ENCODE measurements at regions not wholly inside any gene's neighbourhood (a gene's known extent, or its start where the extent isn't known, plus 50 kb on each side); places are given as distances from the start of the nearest gene placed in this dataset.

DNA sequence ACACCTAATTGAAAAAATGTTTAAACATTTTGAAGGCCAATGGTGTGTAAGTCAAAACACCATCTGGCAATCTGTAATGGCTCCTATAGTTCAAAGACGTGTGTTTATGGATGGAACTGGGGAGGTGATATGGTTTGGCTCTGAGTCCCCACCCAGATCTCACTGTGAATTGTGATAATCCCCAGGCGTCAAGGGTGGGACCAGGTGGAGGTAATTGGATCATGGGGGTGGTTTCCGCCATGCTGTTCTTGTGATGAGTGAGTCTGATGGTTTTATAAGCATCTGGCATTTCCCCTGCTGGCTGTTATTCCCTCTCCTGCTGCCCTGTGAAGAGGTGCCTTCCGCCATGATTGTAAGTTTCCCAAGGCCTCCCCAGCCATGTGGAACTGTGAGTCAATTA, 52.2 kb downstream of the ADRA2C start:
- no peak for DNase-seq

GRCh38 chr4:3819210-3819919, 53.2 kb downstream of the ADRA2C start:
- DNase-seq: no peak

GRCh38 chr4:3820016-3820805, 54.0 kb downstream of the ADRA2C start:
- DNase-seq: no peak

- DNase-seq: no peak
Observed at GRCh38 chr4:3820806-3821579, 54.8 kb downstream of the ADRA2C start.

DNA sequence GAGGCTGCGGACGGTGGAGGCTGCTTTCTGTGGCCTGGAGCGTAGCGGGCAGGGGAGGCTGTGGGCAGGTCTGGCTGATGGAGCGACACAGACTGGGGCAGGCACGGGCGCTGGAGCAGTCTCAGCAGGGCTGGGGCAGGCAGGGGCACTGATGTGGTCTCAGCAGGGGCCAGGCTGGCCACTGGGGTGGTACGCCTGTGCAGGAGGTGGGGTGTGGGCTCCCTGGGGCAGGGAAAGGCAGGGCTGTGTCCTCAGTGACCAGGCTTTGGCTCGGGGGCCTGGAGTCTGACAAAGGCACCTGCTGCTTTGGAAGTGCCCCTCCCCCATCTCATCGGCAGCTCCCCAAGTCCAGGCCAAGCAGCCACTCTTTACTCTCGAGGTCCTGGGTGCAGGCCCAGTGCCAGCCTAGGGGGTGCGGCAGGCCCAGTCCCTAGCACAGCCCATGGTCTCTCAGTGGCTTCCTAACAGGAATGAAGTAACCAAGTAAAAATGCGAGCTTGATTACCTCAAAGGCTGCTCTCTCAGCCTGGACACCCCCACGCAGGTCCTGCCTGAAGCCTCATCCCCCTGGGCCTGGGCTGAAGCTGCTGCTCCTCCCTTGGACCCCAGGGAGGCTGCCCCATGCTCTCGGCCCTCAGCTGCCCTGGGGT, 55.5 kb downstream of the ADRA2C start:
- no peak for DNase-seq

DNA sequence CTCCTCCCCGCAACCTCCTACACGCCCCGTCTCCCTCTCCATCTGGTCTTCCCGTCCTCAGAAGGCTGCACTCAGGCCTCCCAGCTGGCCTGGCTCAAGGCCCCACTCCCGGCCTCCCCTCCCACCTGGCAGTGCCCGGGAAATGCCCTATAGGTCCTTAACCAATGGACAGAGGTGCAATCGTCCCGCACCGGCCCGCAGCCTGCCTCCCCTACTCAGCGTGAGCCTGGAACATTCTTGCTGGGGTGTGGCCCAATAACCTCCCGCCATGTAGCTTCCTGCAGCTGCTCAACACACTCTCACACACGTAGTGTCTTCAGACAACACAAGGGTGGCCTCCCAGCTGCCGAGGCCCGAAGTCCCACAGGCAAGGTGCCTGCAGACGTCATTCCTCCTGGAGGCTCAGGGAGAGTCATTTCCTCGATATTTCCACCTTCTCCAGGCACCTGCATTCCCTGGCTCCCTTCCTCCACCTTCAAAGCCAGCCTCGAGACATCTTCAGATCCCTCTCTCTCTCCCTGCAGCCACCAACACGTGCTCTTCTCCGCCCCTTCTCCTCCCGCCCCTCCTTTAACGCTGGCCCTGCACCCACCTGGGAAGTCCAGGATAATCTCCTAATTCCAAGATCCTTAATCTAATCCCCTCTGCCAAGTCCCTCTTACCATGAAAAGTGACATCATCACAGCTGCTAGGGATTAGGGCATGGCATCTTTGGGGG, 56.2 kb downstream of the ADRA2C start:
- no peak for DNase-seq

GRCh38 chr4:3823496-3824341, 57.5 kb downstream of the ADRA2C start:
- no peak for DNase-seq

DNA sequence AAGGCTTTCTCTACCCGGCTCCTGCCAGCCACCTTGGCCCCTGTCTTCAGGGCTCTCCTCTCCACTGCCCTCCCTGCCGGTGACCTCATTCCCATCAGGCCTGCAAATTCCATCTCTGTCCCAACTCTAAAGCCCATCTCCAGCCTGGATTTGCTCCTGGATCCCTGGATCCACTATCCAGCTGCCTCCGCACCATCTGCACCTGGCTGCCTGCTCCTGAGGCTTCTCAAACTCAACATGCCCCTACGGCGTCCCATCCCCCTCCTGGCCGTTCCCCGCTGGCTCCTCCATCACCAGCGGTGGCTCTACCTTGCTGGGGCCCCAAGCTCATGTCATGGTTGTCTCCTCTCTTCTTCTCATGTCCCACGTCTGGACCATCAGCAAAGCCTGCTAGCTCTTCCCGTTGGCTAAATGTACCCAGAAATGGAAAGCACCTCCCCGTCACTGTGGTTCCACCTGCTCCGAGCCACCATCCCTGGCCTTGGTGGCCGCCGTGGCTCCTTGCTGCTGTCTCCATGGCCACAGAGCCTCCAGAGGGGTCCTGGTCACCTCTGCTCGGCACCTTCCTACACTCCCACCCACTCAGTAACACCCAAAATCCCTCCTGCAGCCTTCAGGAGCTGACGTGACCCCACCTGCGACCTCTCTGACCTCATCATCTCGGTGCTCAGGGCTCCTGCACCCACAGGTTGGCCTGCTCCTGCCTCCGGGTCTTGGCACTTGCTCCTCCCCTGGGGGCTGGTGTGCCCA, 58.5 kb downstream of the ADRA2C start:
- no peak for DNase-seq

DNA sequence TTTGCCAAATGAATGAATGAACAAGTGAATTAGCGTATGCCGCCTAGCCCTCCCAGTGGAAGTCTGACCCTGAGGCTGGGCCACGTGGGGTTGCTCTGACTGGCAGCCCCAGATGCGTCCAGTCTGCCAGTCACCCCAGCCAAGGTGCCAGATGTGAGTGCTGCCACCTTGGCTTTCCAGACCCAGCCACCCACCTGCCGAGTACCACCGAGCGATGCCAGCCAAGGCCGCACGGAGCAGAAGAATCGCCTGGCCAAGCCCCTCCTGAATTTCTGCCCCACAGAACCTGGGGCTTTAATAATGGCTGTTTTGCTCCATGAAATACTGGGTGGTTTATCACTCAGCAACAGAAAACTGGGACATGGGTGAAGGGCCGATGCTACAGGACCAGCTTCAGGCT, 59.3 kb downstream of the ADRA2C start:
- no peak for DNase-seq

DNA sequence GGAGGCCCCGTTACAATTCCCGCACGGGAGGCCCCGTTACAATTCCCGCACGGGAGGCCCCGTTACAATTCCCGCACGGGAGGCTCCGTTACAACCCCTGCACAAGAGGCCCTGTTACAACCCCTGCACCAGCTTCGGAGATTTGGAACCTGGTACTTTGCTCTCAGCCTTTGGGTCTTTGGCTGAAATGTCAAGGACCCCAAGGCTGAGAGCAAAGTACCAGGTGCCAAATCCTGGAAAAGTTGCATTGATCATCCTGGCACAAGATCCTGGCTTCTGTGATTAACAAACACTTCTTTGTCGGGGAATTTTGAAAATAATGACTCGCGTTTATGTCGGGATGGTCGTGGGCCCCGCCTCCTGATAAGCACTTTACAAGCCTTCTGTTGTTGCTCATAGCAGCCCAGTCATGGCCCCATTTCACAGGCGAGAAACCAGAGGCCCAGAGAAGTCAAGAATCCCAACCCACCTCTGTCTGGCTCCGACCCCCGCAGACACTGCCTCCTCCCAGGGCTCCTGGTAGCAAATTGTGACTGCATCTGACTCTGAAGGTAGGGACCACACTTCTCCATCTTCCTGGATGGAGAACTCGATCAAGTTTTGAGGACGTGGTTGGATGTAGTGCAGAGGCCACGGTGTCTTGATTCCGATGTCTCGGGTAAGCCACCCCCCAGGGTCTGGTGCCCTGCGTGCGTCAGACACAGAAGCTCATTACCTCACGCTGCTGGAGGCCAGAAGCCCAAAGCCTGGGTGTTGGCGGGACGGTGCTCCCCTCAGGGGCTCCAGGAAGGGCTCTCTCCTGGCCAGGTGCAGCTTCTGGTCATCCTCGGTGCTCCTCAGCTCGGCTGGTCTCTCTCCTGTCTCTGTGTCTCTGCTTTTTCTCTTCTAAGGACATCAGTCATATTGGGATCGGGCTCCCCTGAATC, 60.3 kb downstream of the ADRA2C start:
- DNase-seq: no peak

DNA sequence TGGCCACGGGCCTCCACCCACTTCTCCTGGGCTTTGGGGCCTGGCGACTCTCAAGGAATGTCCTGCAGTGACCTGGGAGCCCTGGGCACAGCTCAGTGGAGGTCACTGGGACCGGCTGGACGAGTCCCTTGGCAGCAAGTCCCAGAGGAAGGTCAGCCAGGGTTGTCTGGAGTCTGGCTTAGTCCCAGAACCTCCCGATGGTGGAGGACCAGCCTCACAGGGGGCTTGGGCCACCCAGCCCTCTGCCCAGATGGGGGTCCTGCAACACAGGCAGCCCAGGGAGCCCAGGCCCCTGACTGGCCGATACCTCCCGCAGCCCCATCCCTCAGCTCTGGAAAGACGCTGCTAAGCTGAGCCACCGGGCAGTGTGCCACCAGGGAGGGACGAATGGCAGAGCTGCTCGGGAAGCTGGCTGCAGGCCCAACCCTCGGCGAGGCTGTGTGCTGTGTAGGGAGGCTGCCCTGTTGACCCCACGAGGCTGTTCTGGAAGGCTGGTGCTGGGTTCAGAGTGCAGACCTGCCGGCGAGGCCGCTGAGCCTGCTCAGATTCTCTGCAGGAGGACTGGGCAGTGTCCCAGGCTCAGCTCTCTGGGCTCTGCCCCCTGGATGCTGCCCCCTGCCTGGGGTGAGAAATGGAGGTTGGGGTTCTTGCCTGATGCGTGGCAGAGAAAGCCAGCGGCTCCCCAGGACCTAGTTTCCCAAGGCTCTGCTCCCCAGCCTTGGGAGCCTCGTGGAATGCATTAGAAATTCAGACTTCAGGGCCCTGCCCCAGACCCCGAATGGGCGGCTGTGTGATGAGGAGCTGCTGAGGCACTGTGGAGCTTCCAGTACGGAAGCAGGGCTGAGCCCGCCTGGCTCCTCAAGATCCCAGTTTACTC, 61.7 kb downstream of the ADRA2C start:
- DNase-seq: no peak

DNA sequence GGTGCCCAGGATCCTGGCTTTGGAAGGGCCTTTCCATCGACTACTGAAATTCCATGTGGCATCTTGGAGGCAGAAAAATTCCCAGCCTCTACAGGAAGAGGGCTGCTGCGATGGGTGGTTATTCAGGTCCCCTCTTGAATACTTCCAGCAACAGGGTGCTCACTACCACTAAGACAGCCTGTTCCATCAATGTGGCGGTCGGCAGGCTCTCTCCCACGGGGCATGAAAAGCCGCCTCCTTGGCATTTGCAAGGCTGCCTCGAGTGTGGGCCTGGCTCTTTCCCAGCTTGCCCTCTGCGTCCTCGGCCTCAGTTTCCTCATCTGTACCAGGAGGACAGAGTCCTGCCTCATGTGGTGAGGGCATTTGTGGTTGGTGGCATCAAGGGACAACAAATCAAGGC, 62.4 kb downstream of the ADRA2C start:
- DNase-seq: no peak

DNA sequence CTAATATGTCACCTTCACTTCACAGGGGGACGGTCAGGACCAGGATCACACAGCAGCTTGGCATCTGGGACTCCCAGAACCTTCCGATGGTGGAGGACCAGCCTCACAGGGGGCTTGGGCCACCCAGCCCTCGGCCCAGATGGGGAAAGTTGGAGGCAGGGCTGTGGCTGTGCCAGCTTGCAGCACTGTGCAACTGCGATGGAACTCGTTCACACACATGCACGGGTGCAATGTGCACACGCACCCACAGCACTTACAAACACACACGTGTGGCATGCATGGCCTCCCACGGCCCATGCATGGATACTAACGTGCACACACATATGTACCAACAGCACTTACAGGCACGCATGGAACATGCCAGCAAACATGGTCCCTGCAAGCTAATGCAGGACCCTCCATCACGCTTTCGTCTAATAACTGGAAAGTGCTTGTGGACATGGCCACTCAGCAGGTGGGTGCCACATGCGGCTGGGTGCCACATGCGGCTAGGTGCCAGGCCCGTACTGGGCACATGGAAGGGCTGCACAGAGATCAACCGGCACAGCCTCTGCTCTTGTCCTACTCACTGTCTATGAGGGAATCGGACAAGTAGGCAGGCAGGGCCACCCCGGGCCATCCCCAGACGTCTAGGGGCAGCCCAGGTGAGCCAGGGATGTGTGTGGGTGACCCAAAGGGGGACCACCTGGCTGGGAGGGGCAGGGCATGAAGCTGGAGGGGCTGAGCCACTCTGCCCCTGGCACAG, 63.2 kb downstream of the ADRA2C start:
- no peak for DNase-seq

DNA sequence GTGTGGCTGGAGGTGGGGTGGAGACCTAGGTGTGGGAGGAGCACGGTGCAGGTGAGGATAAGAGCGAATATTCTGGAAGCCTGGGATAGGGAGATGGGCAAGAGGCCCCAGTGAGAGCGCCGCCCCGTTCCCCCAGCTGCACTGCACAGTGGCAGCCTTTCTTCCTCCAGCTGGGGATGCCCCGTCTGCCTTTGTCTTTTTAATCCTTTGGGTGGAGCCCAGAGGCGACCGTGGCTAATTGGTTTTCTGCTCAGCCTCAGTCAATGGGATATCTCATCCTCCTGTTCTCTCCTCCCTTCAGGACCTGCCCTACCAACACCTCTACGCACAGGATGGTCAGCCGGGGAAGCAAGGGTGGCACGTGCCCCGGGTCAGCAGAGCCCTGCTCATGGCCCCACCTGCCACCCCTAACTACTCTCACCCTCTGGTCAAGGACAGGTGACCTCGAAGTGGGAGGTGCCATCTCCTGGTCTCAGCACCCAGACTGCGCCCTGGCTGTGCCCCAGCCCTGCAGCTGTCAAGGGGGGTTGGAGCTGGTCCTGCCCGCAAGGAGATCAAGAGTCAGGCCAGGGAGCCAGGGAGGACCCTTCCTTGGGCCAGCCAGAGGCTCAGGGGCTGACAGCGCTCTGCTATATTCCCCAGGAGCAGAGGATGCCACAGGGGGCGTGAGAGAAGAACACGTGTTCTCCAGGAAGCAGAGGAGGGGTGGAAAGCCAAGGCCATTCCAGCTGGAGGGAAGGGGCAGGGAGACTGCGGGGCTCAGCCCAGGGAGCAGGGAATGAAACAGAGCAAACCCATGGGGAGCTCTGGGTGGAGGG, 64.0 kb downstream of the ADRA2C start:
- no peak for DNase-seq

GRCh38 chr4:3830774-3831528, 64.8 kb downstream of the ADRA2C start:
- DNase-seq: no peak

- no peak for DNase-seq
Observed at GRCh38 chr4:3831529-3832150, 65.5 kb downstream of the ADRA2C start.

All from NCI-H187 treated with DMSO at 0.1 percent for 48 hours (cell line).